HepG2 (cell line): ENCODE measurements at regions not wholly inside any gene's neighbourhood (a gene's known extent, or its start where the extent isn't known, plus 50 kb on each side); places are given as distances from the start of the nearest gene placed in this dataset.

Experiments
- ATAC-seq: fragments of 200-7000 bp; cut with Tn5 transposase; 3 replicates; pipeline ENCODE4 v1.9.1; 2020; ENCODE audit warnings: mild to moderate bottlenecking, moderate library complexity
- BruUV-seq: library from RNA; stranded (reverse); fragments of 400-500 nt; replicated peaks from 2 replicates; lab custom pipeline; 2021; lab: Mats Ljungman, UMichigan
- CTCF ChIA-PET: fragments of 300-600 bp; formaldehyde crosslinking; extraction: SDS; loops from one replicate; lab custom pipeline; 2021; ENCODE audit warnings: low total read pairs, inconsistent platforms, low intra/inter-chr PET ratio; lab: Yijun Ruan, JAX
- POLR2A ChIA-PET: fragments of 350-600 bp; sonication (Branson Sonifier 250); formaldehyde crosslinking; loops from one replicate; lab custom pipeline; 2020; ENCODE audit warnings: antibody characterized with exemption, inconsistent platforms; lab: Yijun Ruan, JAX
- DNase-seq: peaks from one replicate; pipeline ENCODE4 v3.0.0-alpha.2; 2015; ENCODE audit warnings: low spot score
- FAIRE-seq: peaks from 3 replicates; lab custom pipeline; 2011; peaks lifted over from hg19 to GRCh38; lab: Jason Lieb, UNC
- H2AFZ ChIP-seq: one replicate; pipeline ENCODE4 v1.6.1; 2011; ENCODE audit warnings: low read length, inconsistent platforms
- H3K27ac ChIP-seq: fragments of 300-600 bp; 3 replicates; pipeline ENCODE4 v1.8.0; 2011; ENCODE audit warnings: mixed run types, mild to moderate bottlenecking, mixed read lengths, low read length, inconsistent platforms; ENCODE audit not compliant: insufficient read depth; ENCODE audit errors: extremely low read length
- H3K27me3 ChIP-seq, 2 experiments: fragments of 200-600 bp in 1 of 2; 2 replicates in 1 of 2; 3 replicates in 1 of 2; pipeline versions ENCODE4 v1.6.0 to v1.8.0; 2011; ENCODE audit warnings: low read length in 2 of 2, mild to moderate bottlenecking in 2 of 2, moderate library complexity in 2 of 2, inconsistent platforms in 1 of 2; ENCODE audit not compliant: insufficient read depth in 2 of 2, control insufficient read depth in 1 of 2
- H3K36me3 ChIP-seq, 2 experiments: fragments of 200-600 bp in 1 of 2; replicated peaks in 1 of 2; 2 replicates in 1 of 2; 3 replicates in 1 of 2; pipeline versions ENCODE4 v1.5.1 to v1.8.0; 2011; ENCODE audit warnings: low read length in 2 of 2, inconsistent platforms in 1 of 2; ENCODE audit not compliant: insufficient read depth in 2 of 2, control insufficient read depth in 1 of 2
- H3K4me1 ChIP-seq: 2 replicates; pipeline ENCODE4 v1.5.1; 2012; ENCODE audit warnings: low read length, inconsistent platforms; ENCODE audit not compliant: insufficient read depth
- H3K4me2 ChIP-seq: 2 replicates; pipeline ENCODE4 v1.6.0; 2011; ENCODE audit warnings: low read depth, low read length, inconsistent platforms
- H3K4me3 ChIP-seq, 3 experiments: fragments of 200-600 bp in 1 of 3; sonication (generic), shearing (Covaris generic) in 1 of 3; replicated peaks in 1 of 3; 2 replicates each; pipeline ENCODE4 v1.5.1; 2011 to 2016; ENCODE audit warnings: low read length in 3 of 3, inconsistent platforms in 2 of 3, low read depth in 2 of 3, mild to moderate bottlenecking in 2 of 3, control low read depth in 1 of 3, mixed read lengths in 1 of 3; ENCODE audit not compliant: insufficient read depth in 1 of 3
- H3K79me2 ChIP-seq: one replicate; pipeline ENCODE4 v1.6.1; 2011; ENCODE audit warnings: low read length, inconsistent platforms; ENCODE audit not compliant: insufficient read depth
- H3K9ac ChIP-seq: 2 replicates; pipeline ENCODE4 v1.6.0; 2011; ENCODE audit warnings: mild to moderate bottlenecking, low read depth, low read length, inconsistent platforms; ENCODE audit not compliant: insufficient read depth
- H3K9me3 ChIP-seq: 2 replicates; pipeline ENCODE4 v1.5.1; 2012; ENCODE audit warnings: mild to moderate bottlenecking, low read length
- H4K20me1 ChIP-seq: 2 replicates; pipeline ENCODE4 v1.6.0; 2011; ENCODE audit warnings: inconsistent platforms, mild to moderate bottlenecking, low read length, moderate library complexity; ENCODE audit not compliant: insufficient read depth
- ADNP ChIP-seq: sonication (generic); formaldehyde crosslinking; IDR thresholded peaks from 2 replicates; pipeline ENCODE4 v1.4.0; 2020; ENCODE audit warnings: missing genetic modification reagents
- CBX1 ChIP-seq: IDR thresholded peaks from one replicate; pipeline ENCODE4 v1.6.1; 2016; ENCODE audit warnings: antibody characterized with exemption, low read depth
- HNRNPK ChIP-seq: fragments of 200-400 bp; formaldehyde crosslinking; IDR thresholded peaks from 2 replicates; pipeline ENCODE4 v1.6.1; 2018; ENCODE audit warnings: low read length, low read depth, moderate library complexity, mild to moderate bottlenecking; ENCODE audit not compliant: poor library complexity, severe bottlenecking
- KAT8 ChIP-seq: IDR thresholded peaks from 2 replicates; pipeline ENCODE4 v1.6.1; 2016; ENCODE audit warnings: missing genetic modification reagents, missing compliant biosample characterization
- MAZ ChIP-seq, 2 experiments: sonication (generic) in 1 of 2; formaldehyde crosslinking in 1 of 2; IDR thresholded peaks; 2 replicates each; pipeline versions ENCODE4 v1.5.0 to v1.6.1; 2012 to 2020; ENCODE audit warnings: low read depth in 2 of 2, mild to moderate bottlenecking in 2 of 2, borderline replicate concordance in 1 of 2, improper control_type of control experiment in 1 of 2, low read length in 1 of 2, missing genetic modification reagents in 1 of 2, moderate library complexity in 1 of 2
- SIX4 ChIP-seq: sonication (generic); formaldehyde crosslinking; IDR thresholded peaks from 2 replicates; pipeline ENCODE4 v1.4.0; 2020; ENCODE audit warnings: missing genetic modification reagents
- SNAI1 ChIP-seq: sonication (generic); formaldehyde crosslinking; IDR thresholded peaks from 2 replicates; pipeline ENCODE4 v1.5.0; 2020; ENCODE audit warnings: mild to moderate bottlenecking, missing genetic modification reagents, borderline replicate concordance
- ZFX ChIP-seq: sonication (generic); formaldehyde crosslinking; IDR thresholded peaks from 2 replicates; pipeline ENCODE4 v1.4.0; 2020; ENCODE audit warnings: mild to moderate bottlenecking, low read depth, missing genetic modification reagents, moderate library complexity
- ZNF225 ChIP-seq: sonication (generic); formaldehyde crosslinking; IDR thresholded peaks from 2 replicates; pipeline ENCODE4 v1.4.0; 2020; ENCODE audit warnings: mild to moderate bottlenecking, missing genetic modification reagents
- ZNF292 ChIP-seq: sonication (generic); formaldehyde crosslinking; IDR thresholded peaks from 2 replicates; pipeline ENCODE4 v1.8.1; 2022; ENCODE audit warnings: mild to moderate bottlenecking, low read depth, missing genetic modification reagents, borderline replicate concordance
- ZNF367 ChIP-seq: sonication (generic); formaldehyde crosslinking; IDR thresholded peaks from 2 replicates; pipeline ENCODE4 v1.4.0; 2020; ENCODE audit warnings: missing genetic modification reagents, borderline replicate concordance
- ZNF44 ChIP-seq: sonication (generic); formaldehyde crosslinking; IDR thresholded peaks from 2 replicates; pipeline ENCODE4 v1.5.1; 2020; ENCODE audit warnings: mild to moderate bottlenecking, missing genetic modification reagents
- ZNF644 ChIP-seq: IDR thresholded peaks from 2 replicates; pipeline ENCODE4 v1.6.1; 2016; ENCODE audit warnings: low read depth
- ZNF772 ChIP-seq: sonication (generic); formaldehyde crosslinking; IDR thresholded peaks from 2 replicates; pipeline ENCODE4 v1.5.0; 2020; ENCODE audit warnings: mild to moderate bottlenecking, missing genetic modification reagents
- WGBS: methylation state at CpG from one replicate; pipeline ENCODE4 v1.1.6; 2017; ENCODE audit warnings: low lambda C conversion rate; 5-methylcytosine and 5-hydroxymethylcytosine counted together
- in situ Hi-C: cut with HindIII; loops from 2 replicates; pipeline ENCODE4 v1.10.0; 2017; ENCODE audit warnings: low pct_unique_long_range_greater_than_20kb; ENCODE audit not compliant: extremely low pct_ligation_motif_present
- intact Hi-C: fragments of 100-400 bp; cut with micrococcal nuclease; formaldehyde crosslinking; loops from one replicate; pipeline ENCODE4 v1.10.0; 2022; ENCODE audit not compliant: unreplicated experiment
- TF ChIP-seq, protein P1 (sequence below): IDR thresholded peaks from 2 replicates; pipeline ENCODE4 v1.6.1; 2016; ENCODE audit warnings: low read depth, control low read depth
- TF ChIP-seq, protein P2 (sequence below): sonication (generic); formaldehyde crosslinking; IDR thresholded peaks from 2 replicates; pipeline ENCODE4 v1.8.1; 2023; ENCODE audit warnings: missing genetic modification reagents, inconsistent platforms, borderline replicate concordance

GRCh38 chr13:109425821-109426689, 360.3 kb downstream of the IRS2 start:
- Histone ChIP-seq H3K79me2 (no peaks in the 10 kb centered on the region), H3K9ac (no peak overlapping the region), H4K20me1 (no peaks in the 10 kb centered on the region), H2AFZ (no peak overlapping the region), H3K27ac (no peak overlapping the region), H3K36me3 (no peaks in the 10 kb centered on the region), H3K4me3 (no peak overlapping the region), H3K4me1 (no peaks in the 10 kb centered on the region), H3K27me3 (no peaks in the 10 kb centered on the region), H3K4me2 (no peak overlapping the region), H3K9me3 (peaks cover 39% of the 10 kb centered on the region)
- DNase-seq (no peak), ATAC-seq (no peak), FAIRE-seq (no peak)
- 23% methylated on average over 5 of the region's 5 CpGs for WGBS
- CTCF ChIA-PET, result no interaction called here
- TF ChIP-seq, protein P1, sequence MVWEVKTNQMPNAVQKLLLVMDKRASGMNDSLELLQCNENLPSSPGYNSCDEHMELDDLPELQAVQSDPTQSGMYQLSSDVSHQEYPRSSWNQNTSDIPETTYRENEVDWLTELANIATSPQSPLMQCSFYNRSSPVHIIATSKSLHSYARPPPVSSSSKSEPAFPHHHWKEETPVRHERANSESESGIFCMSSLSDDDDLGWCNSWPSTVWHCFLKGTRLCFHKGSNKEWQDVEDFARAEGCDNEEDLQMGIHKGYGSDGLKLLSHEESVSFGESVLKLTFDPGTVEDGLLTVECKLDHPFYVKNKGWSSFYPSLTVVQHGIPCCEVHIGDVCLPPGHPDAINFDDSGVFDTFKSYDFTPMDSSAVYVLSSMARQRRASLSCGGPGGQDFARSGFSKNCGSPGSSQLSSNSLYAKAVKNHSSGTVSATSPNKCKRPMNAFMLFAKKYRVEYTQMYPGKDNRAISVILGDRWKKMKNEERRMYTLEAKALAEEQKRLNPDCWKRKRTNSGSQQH (CRISPR knock-in tag), result no peak
- TF ChIP-seq HNRNPK, result peak; percentile 42
- in situ Hi-C loops (no loop called here), intact Hi-C loops (no loop called here)
- no TSS peak for BruUV-seq
- POLR2A ChIA-PET, result no interaction called here

- no peak for FAIRE-seq
- Histone ChIP-seq H3K4me1 (no peaks in the 10 kb centered on the region), H3K27me3 (no peaks in the 10 kb centered on the region), H4K20me1 (no peaks in the 10 kb centered on the region), H3K4me3 (no peak overlapping the region), H3K27ac (no peak overlapping the region), H2AFZ (no peak overlapping the region), H3K9me3 (peaks cover 6% of the 10 kb centered on the region), H3K9ac (no peak overlapping the region), H3K79me2 (no peaks in the 10 kb centered on the region), H3K4me2 (no peak overlapping the region), H3K36me3 (no peaks in the 10 kb centered on the region)
- ChIA-PET POLR2A (no interaction called here), CTCF (no interaction called here)
- no peak for DNase-seq
- intact Hi-C loops, result no loop called here
- BruUV-seq, result no TSS peak
- in situ Hi-C loops, result no loop called here
- no peak for ATAC-seq
- 9% methylated on average over 4 of the region's 4 CpGs for WGBS
- TF ChIP-seq ZNF225 (CRISPR knock-in tag), result no peak
- TF ChIP-seq CBX1, result no peak
- no peak for TF ChIP-seq SNAI1 (CRISPR knock-in tag)
- no peak for TF ChIP-seq SIX4 (CRISPR knock-in tag)
- TF ChIP-seq KAT8 (CRISPR knock-in tag), result no peak
- no peak for TF ChIP-seq ADNP (CRISPR knock-in tag)
- no peak for TF ChIP-seq MAZ (IDR thresholded peaks at IDR 0.05; ENCODE audit: borderline replicate concordance, low read depth, low read length)
- no peak for TF ChIP-seq MAZ (CRISPR knock-in tag; IDR thresholded peaks at IDR 0.05; ENCODE audit: low read depth)
- no peak for TF ChIP-seq ZNF644 (CRISPR knock-in tag)
- TF ChIP-seq, protein P2, sequence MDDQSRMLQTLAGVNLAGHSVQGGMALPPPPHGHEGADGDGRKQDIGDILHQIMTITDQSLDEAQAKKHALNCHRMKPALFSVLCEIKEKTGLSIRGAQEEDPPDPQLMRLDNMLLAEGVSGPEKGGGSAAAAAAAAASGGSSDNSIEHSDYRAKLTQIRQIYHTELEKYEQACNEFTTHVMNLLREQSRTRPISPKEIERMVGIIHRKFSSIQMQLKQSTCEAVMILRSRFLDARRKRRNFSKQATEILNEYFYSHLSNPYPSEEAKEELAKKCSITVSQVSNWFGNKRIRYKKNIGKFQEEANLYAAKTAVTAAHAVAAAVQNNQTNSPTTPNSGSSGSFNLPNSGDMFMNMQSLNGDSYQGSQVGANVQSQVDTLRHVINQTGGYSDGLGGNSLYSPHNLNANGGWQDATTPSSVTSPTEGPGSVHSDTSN (CRISPR knock-in tag), result no peak
- no peak for TF ChIP-seq ZNF44
- TF ChIP-seq ZFX (CRISPR knock-in tag), result no peak
- no peak for TF ChIP-seq ZNF772 (CRISPR knock-in tag)
- no peak for TF ChIP-seq ZNF367 (CRISPR knock-in tag)
- no peak for TF ChIP-seq ZNF292 (CRISPR knock-in tag)
These were observed 364.2 kb downstream of the IRS2 start for GRCh38 chr13:109422161-109422560.
